GM20000 (cell line): ENCODE measurements at regions not wholly inside any gene's neighbourhood (a gene's known extent, or its start where the extent isn't known, plus 50 kb on each side); places are given as distances from the start of the nearest gene placed in this dataset.
"Not testable (repeated sequence)": the region's sequence is repeated elsewhere in the genome, so short reads cannot be mapped to it uniquely, and the experiment has no call there.

Experiments
- DNase-seq: peaks from one replicate; pipeline ENCODE4 v3.0.0; 2012; ENCODE audit warnings: low spot score
- CTCF ChIP-seq: IDR thresholded peaks from 2 replicates; pipeline ENCODE4 v1.5.1; 2012; ENCODE audit warnings: mild to moderate bottlenecking, control low read depth; ENCODE audit errors: extremely low read depth, missing control alignments

DNA sequence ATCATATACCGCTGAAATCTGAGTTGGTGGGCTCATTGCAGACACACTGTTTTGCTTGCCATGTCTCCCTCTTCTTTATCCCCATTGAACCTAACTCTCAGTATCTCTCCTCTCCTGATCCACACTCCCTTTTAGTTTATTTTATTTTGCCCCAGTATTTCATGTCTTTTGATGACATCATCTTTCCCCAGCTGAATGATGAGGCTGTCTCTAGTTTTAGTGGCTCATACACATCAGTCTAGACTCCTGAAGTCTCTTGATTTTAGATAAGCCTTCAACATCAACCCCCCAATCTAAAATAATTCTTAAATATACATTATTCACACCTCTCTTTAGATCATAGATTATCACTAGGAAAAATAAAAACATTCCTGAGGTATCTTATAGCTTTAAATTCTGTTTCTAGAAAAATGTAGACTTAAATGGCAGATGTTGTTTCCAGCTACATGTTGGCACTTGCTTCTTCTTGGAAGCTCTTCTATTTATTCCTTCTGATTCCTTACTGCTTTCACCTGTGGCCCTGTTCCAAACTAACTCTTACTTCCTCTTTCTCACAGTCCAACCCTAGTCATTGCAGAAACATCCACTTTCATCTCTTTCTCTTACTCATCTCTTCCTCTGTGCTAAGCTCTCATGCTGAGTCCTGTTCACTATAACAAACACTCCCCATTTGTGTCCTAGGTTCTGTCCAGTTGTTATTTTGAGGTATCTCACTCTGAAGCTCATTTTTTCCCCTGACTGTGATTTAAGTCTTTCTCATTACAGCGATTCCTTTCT is 191.9 kb upstream of the SLC35B3 start:
- no peak for TF ChIP-seq CTCF
- no peak for DNase-seq

DNA sequence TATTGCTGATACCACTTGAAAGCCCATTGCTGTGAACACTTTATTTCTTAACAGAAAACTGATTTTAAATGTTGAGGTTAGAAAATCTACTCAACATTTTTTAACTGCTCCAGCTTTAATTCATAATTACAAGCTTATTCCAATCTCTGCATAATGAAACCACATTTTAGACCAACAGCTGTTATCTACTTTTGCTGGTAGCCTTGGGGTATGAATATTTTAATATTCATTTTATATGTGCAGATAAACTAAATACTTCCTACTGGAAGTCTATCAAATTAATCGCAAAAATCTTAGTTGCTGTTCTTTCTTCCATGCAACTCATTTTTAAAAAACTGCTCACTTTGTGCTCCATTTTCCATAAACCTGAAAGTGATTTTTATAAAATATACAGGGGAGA is 189.3 kb upstream of the SLC35B3 start:
- TF ChIP-seq CTCF: no peak
- no peak for DNase-seq

DNA sequence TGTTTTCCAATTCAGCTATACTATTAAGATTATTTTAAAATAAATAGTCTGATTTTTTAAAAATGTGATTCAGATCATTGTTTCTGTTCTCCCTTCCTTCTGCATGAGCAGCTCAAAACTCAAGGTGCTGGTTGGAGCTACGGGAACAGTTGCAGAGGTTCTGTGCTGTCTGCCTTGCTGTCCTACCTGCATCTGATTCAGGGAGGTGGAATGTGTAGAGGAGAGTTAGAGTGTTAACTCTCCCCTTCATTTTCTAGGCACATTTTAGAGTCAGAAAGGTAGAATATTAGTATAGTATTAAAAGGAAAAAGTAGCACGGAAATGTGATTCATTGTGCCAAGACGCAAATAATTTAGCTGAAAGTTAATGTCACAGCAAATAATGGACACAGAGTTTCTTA is 188.1 kb upstream of the SLC35B3 start:
- no peak for TF ChIP-seq CTCF
- no peak for DNase-seq

DNA sequence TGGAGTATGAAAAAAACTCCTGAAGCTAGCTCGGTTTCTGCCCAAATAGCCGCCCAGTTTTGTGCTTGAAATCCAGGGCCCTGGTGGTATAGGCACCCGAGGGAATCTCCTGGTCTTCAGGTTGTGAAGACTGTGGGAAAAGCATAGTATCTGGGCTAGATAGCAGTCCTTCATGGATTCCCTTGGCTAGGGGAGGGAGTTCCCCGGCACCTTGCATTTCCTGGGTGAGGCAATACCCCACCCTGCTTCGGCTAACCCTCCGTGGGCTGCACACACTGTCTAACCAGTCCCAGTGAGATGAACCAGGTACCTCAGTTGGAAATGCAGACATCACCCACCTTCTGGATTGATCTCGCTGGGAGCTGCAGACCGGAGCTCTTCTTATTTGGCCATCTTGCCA is 184.5 kb upstream of the SLC35B3 start:
- TF ChIP-seq CTCF: no peak
- DNase-seq: no peak

DNA sequence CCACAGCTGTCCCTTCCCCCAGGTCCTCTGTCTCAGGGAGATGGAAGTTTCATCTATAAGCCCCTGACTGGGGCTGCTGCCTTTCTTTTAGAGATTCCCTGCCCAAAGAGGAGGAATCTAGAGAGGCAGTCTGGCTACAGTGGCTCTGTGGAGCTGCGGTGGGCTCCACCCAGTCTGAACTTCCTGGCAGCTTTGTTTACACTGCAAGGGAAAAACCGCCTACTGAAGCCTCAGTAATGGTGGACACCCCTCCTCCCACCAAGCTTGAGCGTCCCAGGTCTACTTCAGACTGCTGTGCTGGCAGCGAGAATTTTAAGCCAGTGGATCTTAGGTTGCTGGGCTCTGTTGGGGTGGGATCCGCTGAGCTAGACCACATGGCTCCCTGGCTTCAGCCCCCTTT is 184.1 kb upstream of the SLC35B3 start:
- not testable (repeated sequence) for DNase-seq

DNA sequence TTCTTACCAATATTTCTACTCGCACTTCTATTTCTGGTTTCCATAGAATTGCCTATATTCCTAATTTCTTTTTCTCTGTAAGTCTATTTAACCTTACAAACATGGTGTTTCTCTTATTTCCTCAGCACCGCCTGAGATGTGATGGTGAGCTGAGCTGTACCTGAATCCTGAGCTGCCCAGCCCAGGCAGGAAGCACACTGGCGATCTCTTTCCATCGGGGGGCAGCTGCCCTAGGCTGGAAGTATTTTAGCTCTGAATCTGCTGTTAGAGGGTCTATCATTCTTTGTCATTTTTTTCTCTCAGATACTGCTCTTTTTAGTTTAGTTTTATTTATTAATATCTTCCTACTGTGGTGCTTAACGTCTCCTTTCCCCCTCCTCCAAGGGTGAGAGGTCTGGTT is 173.4 kb upstream of the SLC35B3 start:
- no peak for TF ChIP-seq CTCF
- no peak for DNase-seq

GRCh38 chr6:8589941-8590729 is 154.8 kb upstream of the SLC35B3 start:
- TF ChIP-seq CTCF: no peak
- DNase-seq: no peak

DNA sequence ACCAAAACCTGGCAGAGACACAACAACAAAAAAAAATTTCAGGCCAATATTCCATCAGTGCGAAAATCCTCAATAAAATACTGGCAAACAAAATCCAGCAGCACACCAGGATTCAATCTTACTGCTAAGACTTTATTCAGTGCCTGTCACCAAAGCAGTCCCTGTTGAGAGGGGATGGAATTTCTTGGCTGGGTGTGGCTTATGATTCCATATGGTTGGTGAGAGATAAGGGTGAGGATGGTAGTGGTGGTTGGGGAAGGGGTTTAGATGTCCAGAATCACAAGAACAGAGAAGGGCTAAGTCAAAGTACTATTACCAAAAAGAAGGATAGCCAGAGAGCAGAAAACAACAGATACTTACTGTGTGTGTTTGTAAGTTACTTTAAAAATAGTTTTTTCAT is 152.8 kb upstream of the SLC35B3 start:
- no peak for DNase-seq
- TF ChIP-seq CTCF: no peak
